Epithelial cell of proximal tubule (primary cell): ENCODE measurements at regions not wholly inside any gene's neighbourhood (a gene's known extent, or its start where the extent isn't known, plus 50 kb on each side); places are given as distances from the start of the nearest gene placed in this dataset.

Source experiments
- DNase-seq: peaks from one replicate; pipeline ENCODE4 v3.0.0-alpha.2; 2011; ENCODE audit warnings: low read depth
- H3K4me3 ChIP-seq: 2 replicates; pipeline ENCODE4 v1.5.1; 2011; ENCODE audit warnings: low read depth, mild to moderate bottlenecking, low read length
- CTCF ChIP-seq: conservative IDR thresholded peaks from 2 replicates; pipeline ENCODE4 v1.5.1; 2012; ENCODE audit warnings: low read depth, mild to moderate bottlenecking, low read length

- TF ChIP-seq CTCF, result no peak
- peak; percentile 56 for DNase-seq
- H3K4me3 ChIP-seq, result no peak overlapping the region
Observed at GRCh38 chr13:87376081-87376480, 295.1 kb upstream of the SLITRK5 start.

- H3K4me3 ChIP-seq, result no peak overlapping the region
- no peak for DNase-seq
- TF ChIP-seq CTCF, result no peak
Observed at GRCh38 chr13:87384099-87384498, 287.1 kb upstream of the SLITRK5 start.

- no peak for DNase-seq
- TF ChIP-seq CTCF, result no peak
- H3K4me3 ChIP-seq, result no peak overlapping the region
Observed at GRCh38 chr13:87393358-87393757, 277.8 kb upstream of the SLITRK5 start.

GRCh38 chr13:87398047-87398446 lies 273.1 kb upstream of the SLITRK5 start:
- TF ChIP-seq CTCF, result peak; percentile 40
- DNase-seq, result no peak
- no peak overlapping the region for H3K4me3 ChIP-seq

GRCh38 chr13:87403748-87404432 lies 267.3 kb upstream of the SLITRK5 start:
- DNase-seq, result no peak

GRCh38 chr13:87426742-87427141 lies 244.4 kb upstream of the SLITRK5 start:
- no peak overlapping the region for H3K4me3 ChIP-seq
- DNase-seq, result no peak
- no peak for TF ChIP-seq CTCF

More at GRCh38 chr13:87403748-87404432, 267.3 kb upstream of the SLITRK5 start:
- no peak overlapping the region for H3K4me3 ChIP-seq
- no peak for TF ChIP-seq CTCF

GRCh38 chr13:87444135-87444534 lies 227.0 kb upstream of the SLITRK5 start:
- DNase-seq, result no peak
- H3K4me3 ChIP-seq, result no peak overlapping the region
- TF ChIP-seq CTCF, result no peak
